A172 (cell line): ENCODE measurements at regions not wholly inside any gene's neighbourhood (a gene's known extent, or its start where the extent isn't known, plus 50 kb on each side); places are given as distances from the start of the nearest gene placed in this dataset.
A peak's percentile ranks its signal among the peaks of the same experiment; 100 is the strongest.
"Not testable (repeated sequence)": the region's sequence is repeated elsewhere in the genome, so short reads cannot be mapped to it uniquely, and the experiment has no call there.

Experiments used
- DNase-seq: peaks from one replicate; pipeline ENCODE4 v3.0.0-alpha.2; 2015; ENCODE audit warnings: low spot score

GRCh38 chr6:167547328-167547692 lies 222.4 kb downstream of the TTLL2 start:
- no peak for DNase-seq

- peak; percentile 32 for DNase-seq
These were observed 222.9 kb downstream of the TTLL2 start for GRCh38 chr6:167547751-167548150.

GRCh38 chr6:167548451-167548850 lies 223.6 kb downstream of the TTLL2 start:
- DNase-seq: peak; percentile 21

GRCh38 chr6:167549213-167549612 lies 224.3 kb downstream of the TTLL2 start:
- no peak for DNase-seq

GRCh38 chr6:167550941-167551627 lies 226.2 kb downstream of the TTLL2 start:
- DNase-seq: no peak

GRCh38 chr6:167551628-167552257 lies 226.9 kb downstream of the TTLL2 start:
- DNase-seq: no peak

- no peak for DNase-seq
These were observed 227.4 kb downstream of the TTLL2 start for GRCh38 chr6:167552258-167552630.

GRCh38 chr6:167552961-167553735 lies 228.3 kb downstream of the TTLL2 start:
- DNase-seq: no peak

GRCh38 chr6:167553736-167554119 lies 228.8 kb downstream of the TTLL2 start:
- DNase-seq: no peak

GRCh38 chr6:167554854-167555253 lies 230.0 kb downstream of the TTLL2 start:
- no peak for DNase-seq

- no peak for DNase-seq
These were observed 230.9 kb downstream of the TTLL2 start for GRCh38 chr6:167555836-167556235.

GRCh38 chr6:167557675-167558074 lies 232.8 kb downstream of the TTLL2 start:
- no peak for DNase-seq

- no peak for DNase-seq
These were observed 233.6 kb downstream of the TTLL2 start for GRCh38 chr6:167558246-167559177.

GRCh38 chr6:167559675-167560479 lies 235.0 kb downstream of the TTLL2 start:
- no peak for DNase-seq

- no peak for DNase-seq
These were observed 236.0 kb downstream of the TTLL2 start for GRCh38 chr6:167560673-167561569.

- not testable (repeated sequence) for DNase-seq
These were observed 238.0 kb downstream of the TTLL2 start for GRCh38 chr6:167562862-167563261.

- DNase-seq: no peak
These were observed 239.7 kb downstream of the TTLL2 start for GRCh38 chr6:167564416-167565250.

GRCh38 chr6:167565388-167565787 lies 240.5 kb downstream of the TTLL2 start:
- DNase-seq: no peak
